ENCODE measurements at regions not wholly inside any gene's neighbourhood (a gene's known extent, or its start where the extent isn't known, plus 50 kb on each side); places are given as distances from the start of the nearest gene placed in this dataset.

DNA sequence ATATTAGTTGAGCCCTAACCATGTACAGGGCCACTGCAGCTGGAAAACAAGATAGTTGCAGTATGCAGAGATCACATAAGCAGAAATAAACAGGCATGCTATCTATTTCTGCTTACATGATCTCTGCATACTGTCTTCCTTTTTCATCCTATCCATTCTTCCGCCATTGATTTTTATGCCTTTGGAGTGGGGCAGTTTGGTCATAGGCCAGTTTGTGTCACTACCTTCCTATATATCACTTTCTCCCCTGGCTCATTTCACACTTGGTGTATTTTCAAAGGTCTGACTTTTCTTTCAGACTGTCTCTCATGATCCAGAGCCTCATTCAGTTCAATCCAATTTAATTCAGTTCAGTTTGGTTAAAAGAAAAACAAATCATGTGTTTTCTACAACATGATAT lies 829.6 kb downstream of the KCNA4 start:
- no peak for DNase-seq
- Histone ChIP-seq H3K27me3 (replicated peaks in 2 of 5; ENCODE audit: control insufficient read depth in 4 of 5, insufficient read depth in 5 of 5, low read length in 4 of 5) (no peaks in the 10 kb centered on the region), H3K9me3 (ENCODE audit: control extremely low read depth in 1 of 5, control insufficient read depth in 4 of 5, insufficient read depth in 2 of 5, low read depth in 1 of 5, low read length in 4 of 5) (no peaks in the 10 kb centered on the region), H3K36me3 (ENCODE audit: control insufficient read depth in 4 of 4, insufficient read depth in 4 of 4, low read length in 3 of 4) (no peaks in the 10 kb centered on the region), H3K4me3 (ENCODE audit: control insufficient read depth in 1 of 7, extremely low read depth in 1 of 7, insufficient read depth in 4 of 7, low read depth in 2 of 7, low read length in 6 of 7) (no peak overlapping the region), H3K27ac (ENCODE audit: insufficient read depth in 1 of 2, low read depth in 1 of 2, low read length in 2 of 2, poor library complexity in 1 of 2, severe bottlenecking in 2 of 2) (no peak overlapping the region), H3K4me1 (ENCODE audit: control extremely low read depth in 1 of 4, control insufficient read depth in 4 of 4, insufficient read depth in 4 of 4, low read length in 3 of 4) (no peaks in the 10 kb centered on the region)
- POLR2A ChIA-PET: no interaction called here
- CTCF ChIA-PET: no interaction called here
- WGBS (ENCODE audit: insufficient coverage): 100% methylated on average over 1 of the region's 1 CpG

GRCh38 chr11:29184939-29185890 lies 831.6 kb downstream of the KCNA4 start:
- Histone ChIP-seq H3K27ac (ENCODE audit: insufficient read depth in 1 of 2, low read depth in 1 of 2, low read length in 2 of 2, poor library complexity in 1 of 2, severe bottlenecking in 2 of 2) (no peak overlapping the region), H3K4me3 (ENCODE audit: control insufficient read depth in 1 of 7, extremely low read depth in 1 of 7, insufficient read depth in 4 of 7, low read depth in 2 of 7, low read length in 6 of 7) (no peak overlapping the region), H3K4me1 (ENCODE audit: control extremely low read depth in 1 of 4, control insufficient read depth in 4 of 4, insufficient read depth in 4 of 4, low read length in 3 of 4) (no peaks in the 10 kb centered on the region), H3K27me3 (replicated peaks in 2 of 5; ENCODE audit: control insufficient read depth in 4 of 5, insufficient read depth in 5 of 5, low read length in 4 of 5) (no peaks in the 10 kb centered on the region), H3K36me3 (ENCODE audit: control insufficient read depth in 4 of 4, insufficient read depth in 4 of 4, low read length in 3 of 4) (no peaks in the 10 kb centered on the region), H3K9me3 (ENCODE audit: control extremely low read depth in 1 of 5, control insufficient read depth in 4 of 5, insufficient read depth in 2 of 5, low read depth in 1 of 5, low read length in 4 of 5) (no peaks in the 10 kb centered on the region)
- ChIA-PET CTCF (no interaction called here), POLR2A (no interaction called here)
- WGBS (ENCODE audit: insufficient coverage): 91% methylated on average over 4 of the region's 7 CpGs
- DNase-seq: no peak

- H3K36me3 ChIP-seq (ENCODE audit: control insufficient read depth in 4 of 4, insufficient read depth in 4 of 4, low read length in 3 of 4): no peaks in the 10 kb centered on the region
- no peak overlapping the region for H3K4me3 ChIP-seq (ENCODE audit: control insufficient read depth in 1 of 7, extremely low read depth in 1 of 7, insufficient read depth in 4 of 7, low read depth in 2 of 7, low read length in 6 of 7)
- no peak for DNase-seq
- ChIA-PET POLR2A (no interaction called here), CTCF (no interaction called here)
- no peaks in the 10 kb centered on the region for H3K27me3 ChIP-seq (replicated peaks in 2 of 5; ENCODE audit: control insufficient read depth in 4 of 5, insufficient read depth in 5 of 5, low read length in 4 of 5)
- H3K4me1 ChIP-seq (ENCODE audit: control extremely low read depth in 1 of 4, control insufficient read depth in 4 of 4, insufficient read depth in 4 of 4, low read length in 3 of 4): no peaks in the 10 kb centered on the region
- no peak overlapping the region for H3K27ac ChIP-seq (ENCODE audit: insufficient read depth in 1 of 2, low read depth in 1 of 2, low read length in 2 of 2, poor library complexity in 1 of 2, severe bottlenecking in 2 of 2)
- no CpG with 5 or more reads among the region's 1 CpG for WGBS (ENCODE audit: insufficient coverage)
- H3K9me3 ChIP-seq (ENCODE audit: control extremely low read depth in 1 of 5, control insufficient read depth in 4 of 5, insufficient read depth in 2 of 5, low read depth in 1 of 5, low read length in 4 of 5): no peaks in the 10 kb centered on the region
These were observed 833.5 kb downstream of the KCNA4 start for GRCh38 chr11:29183301-29183700.

- no CpG with 5 or more reads among the region's 1 CpG for WGBS (ENCODE audit: insufficient coverage)
- Histone ChIP-seq H3K27me3 (replicated peaks in 2 of 5; ENCODE audit: control insufficient read depth in 4 of 5, insufficient read depth in 5 of 5, low read length in 4 of 5) (no peaks in the 10 kb centered on the region), H3K27ac (ENCODE audit: insufficient read depth in 1 of 2, low read depth in 1 of 2, low read length in 2 of 2, poor library complexity in 1 of 2, severe bottlenecking in 2 of 2) (no peak overlapping the region), H3K4me1 (ENCODE audit: control extremely low read depth in 1 of 4, control insufficient read depth in 4 of 4, insufficient read depth in 4 of 4, low read length in 3 of 4) (no peaks in the 10 kb centered on the region), H3K4me3 (ENCODE audit: control insufficient read depth in 1 of 7, extremely low read depth in 1 of 7, insufficient read depth in 4 of 7, low read depth in 2 of 7, low read length in 6 of 7) (no peak overlapping the region), H3K36me3 (ENCODE audit: control insufficient read depth in 4 of 4, insufficient read depth in 4 of 4, low read length in 3 of 4) (no peaks in the 10 kb centered on the region), H3K9me3 (ENCODE audit: control extremely low read depth in 1 of 5, control insufficient read depth in 4 of 5, insufficient read depth in 2 of 5, low read depth in 1 of 5, low read length in 4 of 5) (no peaks in the 10 kb centered on the region)
- POLR2A ChIA-PET: no interaction called here
- CTCF ChIA-PET: no interaction called here
- DNase-seq: no peak
These were observed 843.2 kb downstream of the KCNA4 start for GRCh38 chr11:29173660-29174062.

DNA sequence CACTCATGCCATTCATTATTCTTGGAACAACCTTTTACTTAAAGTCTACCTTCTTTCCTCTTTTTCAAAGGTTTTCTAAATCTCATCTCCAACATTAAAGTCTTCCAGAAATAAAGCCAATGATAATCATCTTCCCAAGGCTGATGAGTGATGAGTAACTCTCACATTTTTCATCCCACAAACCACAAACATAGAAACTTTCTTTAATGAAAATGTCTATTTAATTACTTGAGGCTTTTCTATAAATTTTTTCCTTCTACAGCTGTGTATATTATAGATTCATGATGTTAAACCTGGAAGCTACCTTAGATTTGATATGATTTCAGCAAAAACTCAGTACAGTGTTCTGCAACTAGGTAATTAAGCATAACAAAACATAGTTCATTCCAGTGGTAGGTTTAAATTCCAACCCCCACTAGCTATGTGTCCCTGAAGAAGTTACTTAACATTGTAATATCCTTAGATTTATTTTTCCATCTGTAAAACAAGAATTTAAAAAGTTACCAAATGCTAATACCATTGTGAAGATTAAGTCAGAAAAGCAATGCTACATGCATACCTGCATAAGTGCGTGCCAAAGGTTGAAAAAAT lies 845.4 kb downstream of the KCNA4 start:
- no peaks in the 10 kb centered on the region for H3K9me3 ChIP-seq (ENCODE audit: control extremely low read depth in 1 of 5, control insufficient read depth in 4 of 5, insufficient read depth in 2 of 5, low read depth in 1 of 5, low read length in 4 of 5)
- no peak for DNase-seq
- POLR2A ChIA-PET: no interaction called here
- no peaks in the 10 kb centered on the region for H3K36me3 ChIP-seq (ENCODE audit: control insufficient read depth in 4 of 4, insufficient read depth in 4 of 4, low read length in 3 of 4)
- H3K4me1 ChIP-seq (ENCODE audit: control extremely low read depth in 1 of 4, control insufficient read depth in 4 of 4, insufficient read depth in 4 of 4, low read length in 3 of 4): no peaks in the 10 kb centered on the region
- H3K27me3 ChIP-seq (replicated peaks in 2 of 5; ENCODE audit: control insufficient read depth in 4 of 5, insufficient read depth in 5 of 5, low read length in 4 of 5): no peaks in the 10 kb centered on the region
- no peak overlapping the region for H3K27ac ChIP-seq (ENCODE audit: insufficient read depth in 1 of 2, low read depth in 1 of 2, low read length in 2 of 2, poor library complexity in 1 of 2, severe bottlenecking in 2 of 2)
- no CpG with 5 or more reads among the region's 1 CpG for WGBS (ENCODE audit: insufficient coverage)
- CTCF ChIA-PET: no interaction called here
- H3K4me3 ChIP-seq (ENCODE audit: control insufficient read depth in 1 of 7, extremely low read depth in 1 of 7, insufficient read depth in 4 of 7, low read depth in 2 of 7, low read length in 6 of 7): no peak overlapping the region

GRCh38 chr11:29166306-29166705 lies 850.5 kb downstream of the KCNA4 start:
- no CpG with 5 or more reads among the region's 1 CpG for WGBS (ENCODE audit: insufficient coverage)
- H3K27ac ChIP-seq (ENCODE audit: insufficient read depth in 1 of 2, low read depth in 1 of 2, low read length in 2 of 2, poor library complexity in 1 of 2, severe bottlenecking in 2 of 2): no peak overlapping the region
- CTCF ChIA-PET: no interaction called here
- H3K27me3 ChIP-seq (replicated peaks in 2 of 5; ENCODE audit: control insufficient read depth in 4 of 5, insufficient read depth in 5 of 5, low read length in 4 of 5): no peaks in the 10 kb centered on the region
- H3K9me3 ChIP-seq (ENCODE audit: control extremely low read depth in 1 of 5, control insufficient read depth in 4 of 5, insufficient read depth in 2 of 5, low read depth in 1 of 5, low read length in 4 of 5): no peaks in the 10 kb centered on the region
- H3K36me3 ChIP-seq (ENCODE audit: control insufficient read depth in 4 of 4, insufficient read depth in 4 of 4, low read length in 3 of 4): no peaks in the 10 kb centered on the region
- DNase-seq: no peak
- POLR2A ChIA-PET: no interaction called here
- no peak overlapping the region for H3K4me3 ChIP-seq (ENCODE audit: control insufficient read depth in 1 of 7, extremely low read depth in 1 of 7, insufficient read depth in 4 of 7, low read depth in 2 of 7, low read length in 6 of 7)
- no peaks in the 10 kb centered on the region for H3K4me1 ChIP-seq (ENCODE audit: control extremely low read depth in 1 of 4, control insufficient read depth in 4 of 4, insufficient read depth in 4 of 4, low read length in 3 of 4)

DNA sequence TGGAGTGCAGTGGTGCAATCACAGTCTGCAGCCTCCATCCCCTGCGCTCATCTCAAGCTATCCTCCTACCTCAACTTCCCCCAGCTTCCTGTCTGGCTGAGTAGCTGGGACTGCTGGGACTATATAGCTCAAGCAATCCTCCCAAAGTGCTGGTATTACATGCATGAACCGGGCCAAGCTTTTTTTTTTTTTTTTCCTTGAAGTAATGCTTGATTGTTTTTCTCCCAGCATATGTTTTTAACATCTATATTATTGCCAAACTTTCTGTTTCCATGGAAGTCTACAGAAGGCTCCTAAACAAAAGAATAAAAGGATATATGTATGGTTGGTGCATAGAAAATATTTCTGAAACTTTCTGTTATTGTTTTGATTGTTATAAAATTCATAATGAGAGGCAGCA lies 853.6 kb downstream of the KCNA4 start:
- POLR2A ChIA-PET: no interaction called here
- DNase-seq: no peak
- H3K4me3 ChIP-seq (ENCODE audit: control insufficient read depth in 1 of 7, extremely low read depth in 1 of 7, insufficient read depth in 4 of 7, low read depth in 2 of 7, low read length in 6 of 7): no peak overlapping the region
- no peaks in the 10 kb centered on the region for H3K36me3 ChIP-seq (ENCODE audit: control insufficient read depth in 4 of 4, insufficient read depth in 4 of 4, low read length in 3 of 4)
- H3K27me3 ChIP-seq (replicated peaks in 2 of 5; ENCODE audit: control insufficient read depth in 4 of 5, insufficient read depth in 5 of 5, low read length in 4 of 5): no peaks in the 10 kb centered on the region
- no peaks in the 10 kb centered on the region for H3K4me1 ChIP-seq (ENCODE audit: control extremely low read depth in 1 of 4, control insufficient read depth in 4 of 4, insufficient read depth in 4 of 4, low read length in 3 of 4)
- 91% methylated on average over 1 of the region's 2 CpGs for WGBS (ENCODE audit: insufficient coverage)
- no peaks in the 10 kb centered on the region for H3K9me3 ChIP-seq (ENCODE audit: control extremely low read depth in 1 of 5, control insufficient read depth in 4 of 5, insufficient read depth in 2 of 5, low read depth in 1 of 5, low read length in 4 of 5)
- no peak overlapping the region for H3K27ac ChIP-seq (ENCODE audit: insufficient read depth in 1 of 2, low read depth in 1 of 2, low read length in 2 of 2, poor library complexity in 1 of 2, severe bottlenecking in 2 of 2)
- CTCF ChIA-PET: no interaction called here
